ENCODE measurements at regions not wholly inside any gene's neighbourhood (a gene's known extent, or its start where the extent isn't known, plus 50 kb on each side); places are given as distances from the start of the nearest gene placed in this dataset.
"Not testable (repeated sequence)": the region's sequence is repeated elsewhere in the genome, so short reads cannot be mapped to it uniquely, and the experiment has no call there.

GRCh38 chr2:87354102-87354501 is 332.5 kb upstream of the PLGLB1 start:
- DNase-seq (ENCODE audit: low read depth in 1 of 2, low spot score in 1 of 2); H3K27me3 ChIP-seq (ENCODE audit: insufficient read depth, poor library complexity, severe bottlenecking); H3K4me3 ChIP-seq (replicated peaks; ENCODE audit: insufficient read depth, low read length); H3K27ac ChIP-seq (replicated peaks): not testable (repeated sequence)

GRCh38 chr2:87360250-87360649 is 338.6 kb upstream of the PLGLB1 start:
- not testable (repeated sequence) for H3K4me3 ChIP-seq (replicated peaks; ENCODE audit: insufficient read depth, low read length); DNase-seq (ENCODE audit: low read depth in 1 of 2, low spot score in 1 of 2)

GRCh38 chr2:87360927-87361326 is 339.3 kb upstream of the PLGLB1 start:
- not testable (repeated sequence) for H3K27ac ChIP-seq (replicated peaks); H3K27me3 ChIP-seq (ENCODE audit: insufficient read depth, poor library complexity, severe bottlenecking); DNase-seq (ENCODE audit: low read depth in 1 of 2, low spot score in 1 of 2); H3K4me3 ChIP-seq (replicated peaks; ENCODE audit: insufficient read depth, low read length)

More at GRCh38 chr2:87360250-87360649, 338.6 kb upstream of the PLGLB1 start:
- H3K27ac ChIP-seq (replicated peaks); H3K27me3 ChIP-seq (ENCODE audit: insufficient read depth, poor library complexity, severe bottlenecking): not testable (repeated sequence)

- DNase-seq (ENCODE audit: low read depth in 1 of 2, low spot score in 1 of 2); H3K27me3 ChIP-seq (ENCODE audit: insufficient read depth, poor library complexity, severe bottlenecking); H3K27ac ChIP-seq (replicated peaks); H3K4me3 ChIP-seq (replicated peaks; ENCODE audit: insufficient read depth, low read length): not testable (repeated sequence)
Observed at GRCh38 chr2:87361805-87362204, 340.2 kb upstream of the PLGLB1 start.

- H3K27ac ChIP-seq (replicated peaks); H3K27me3 ChIP-seq (ENCODE audit: insufficient read depth, poor library complexity, severe bottlenecking); H3K4me3 ChIP-seq (replicated peaks; ENCODE audit: insufficient read depth, low read length); DNase-seq (ENCODE audit: low read depth in 1 of 2, low spot score in 1 of 2): not testable (repeated sequence)
Observed at GRCh38 chr2:87364379-87364778, 342.7 kb upstream of the PLGLB1 start.

GRCh38 chr2:87365038-87365437 is 343.4 kb upstream of the PLGLB1 start:
- DNase-seq (ENCODE audit: low read depth in 1 of 2, low spot score in 1 of 2); H3K4me3 ChIP-seq (replicated peaks; ENCODE audit: insufficient read depth, low read length); H3K27ac ChIP-seq (replicated peaks); H3K27me3 ChIP-seq (ENCODE audit: insufficient read depth, poor library complexity, severe bottlenecking): not testable (repeated sequence)

- DNase-seq (ENCODE audit: low read depth in 1 of 2, low spot score in 1 of 2); H3K27me3 ChIP-seq (ENCODE audit: insufficient read depth, poor library complexity, severe bottlenecking); H3K4me3 ChIP-seq (replicated peaks; ENCODE audit: insufficient read depth, low read length); H3K27ac ChIP-seq (replicated peaks): not testable (repeated sequence)
Observed at GRCh38 chr2:87386063-87386560, 361.8 kb upstream of the PLGLB2 start.

- not testable (repeated sequence) for H3K4me3 ChIP-seq (replicated peaks; ENCODE audit: insufficient read depth, low read length); H3K27ac ChIP-seq (replicated peaks); DNase-seq (ENCODE audit: low read depth in 1 of 2, low spot score in 1 of 2); H3K27me3 ChIP-seq (ENCODE audit: insufficient read depth, poor library complexity, severe bottlenecking)
Observed at GRCh38 chr2:87395784-87396183, 352.1 kb upstream of the PLGLB2 start.

GRCh38 chr2:87396551-87397265 is 351.2 kb upstream of the PLGLB2 start:
- not testable (repeated sequence) for H3K27ac ChIP-seq (replicated peaks); H3K27me3 ChIP-seq (ENCODE audit: insufficient read depth, poor library complexity, severe bottlenecking); DNase-seq (ENCODE audit: low read depth in 1 of 2, low spot score in 1 of 2); H3K4me3 ChIP-seq (replicated peaks; ENCODE audit: insufficient read depth, low read length)

GRCh38 chr2:87397276-87398065 is 350.4 kb upstream of the PLGLB2 start:
- H3K27me3 ChIP-seq (ENCODE audit: insufficient read depth, poor library complexity, severe bottlenecking); H3K27ac ChIP-seq (replicated peaks); H3K4me3 ChIP-seq (replicated peaks; ENCODE audit: insufficient read depth, low read length); DNase-seq (ENCODE audit: low read depth in 1 of 2, low spot score in 1 of 2): not testable (repeated sequence)

GRCh38 chr2:87398567-87399305 is 349.2 kb upstream of the PLGLB2 start:
- not testable (repeated sequence) for DNase-seq (ENCODE audit: low read depth in 1 of 2, low spot score in 1 of 2); H3K27me3 ChIP-seq (ENCODE audit: insufficient read depth, poor library complexity, severe bottlenecking); H3K27ac ChIP-seq (replicated peaks); H3K4me3 ChIP-seq (replicated peaks; ENCODE audit: insufficient read depth, low read length)
